Stimulated activated CD4-positive, alpha-beta T cell treated with anti-CD3 and anti-CD28 coated beads, TNF-alpha, amount 100 ng/mL, for 24 hours (primary cell): ENCODE measurements at regions not wholly inside any gene's neighbourhood (a gene's known extent, or its start where the extent isn't known, plus 50 kb on each side); places are given as distances from the start of the nearest gene placed in this dataset.
"Not testable (repeated sequence)": the region's sequence is repeated elsewhere in the genome, so short reads cannot be mapped to it uniquely, and the experiment has no call there.

ENCODE experiments used
- DNase-seq, 3 experiments: peaks; one replicate each; pipeline ENCODE4 v3.0.0-alpha.2; 2020; ENCODE audit warnings: low read depth in 3 of 3

- DNase-seq, result no peak
Observed at GRCh38 chr16:60143348-60143705, 1409.2 kb upstream of the GOT2 start.

GRCh38 chr16:60142619-60143347 is 1408.7 kb upstream of the GOT2 start:
- no peak for DNase-seq

GRCh38 chr16:60137891-60138290 is 1403.8 kb upstream of the GOT2 start:
- no peak for DNase-seq

- DNase-seq, result no peak
Observed at GRCh38 chr16:60127196-60127595, 1393.1 kb upstream of the GOT2 start.

- DNase-seq, result not testable (repeated sequence)
Observed at GRCh38 chr16:60126115-60126514, 1392.0 kb upstream of the GOT2 start.

GRCh38 chr16:60123392-60124023 is 1389.4 kb upstream of the GOT2 start:
- DNase-seq, result no peak

- DNase-seq, result no peak
Observed at GRCh38 chr16:60120586-60120985, 1386.5 kb upstream of the GOT2 start.

GRCh38 chr16:60110531-60110930 is 1376.4 kb upstream of the GOT2 start:
- DNase-seq, result no peak

- no peak for DNase-seq
Observed at GRCh38 chr16:60107871-60108270, 1373.8 kb upstream of the GOT2 start.

- no peak for DNase-seq
Observed at GRCh38 chr16:60107437-60107836, 1373.3 kb upstream of the GOT2 start.

GRCh38 chr16:60100371-60100770 is 1366.3 kb upstream of the GOT2 start:
- DNase-seq, result no peak

- DNase-seq, result no peak
Observed at GRCh38 chr16:60091529-60091928, 1357.4 kb upstream of the GOT2 start.

- DNase-seq, result no peak
Observed at GRCh38 chr16:60091071-60091470, 1357.0 kb upstream of the GOT2 start.

GRCh38 chr16:60087530-60087929 is 1353.4 kb upstream of the GOT2 start:
- no peak for DNase-seq

- not testable (repeated sequence) for DNase-seq
Observed at GRCh38 chr16:60078819-60079218, 1344.7 kb upstream of the GOT2 start.

- no peak for DNase-seq
Observed at GRCh38 chr16:60077861-60078260, 1343.7 kb upstream of the GOT2 start.

- DNase-seq, result no peak
Observed at GRCh38 chr16:60074378-60074777, 1340.3 kb upstream of the GOT2 start.

GRCh38 chr16:60073376-60073775 is 1339.3 kb upstream of the GOT2 start:
- DNase-seq, result no peak

- no peak for DNase-seq
Observed at GRCh38 chr16:60064026-60064425, 1329.9 kb upstream of the GOT2 start.

GRCh38 chr16:60061396-60061795 is 1327.3 kb upstream of the GOT2 start:
- DNase-seq, result no peak

GRCh38 chr16:60060731-60061130 is 1326.6 kb upstream of the GOT2 start:
- no peak for DNase-seq

GRCh38 chr16:60059141-60059540 is 1325.0 kb upstream of the GOT2 start:
- no peak for DNase-seq

- DNase-seq, result no peak
Observed at GRCh38 chr16:60041671-60042070, 1307.6 kb upstream of the GOT2 start.

- DNase-seq, result no peak
Observed at GRCh38 chr16:60031740-60032139, 1297.6 kb upstream of the GOT2 start.
